ENCODE measurements at regions not wholly inside any gene's neighbourhood (a gene's known extent, or its start where the extent isn't known, plus 50 kb on each side); places are given as distances from the start of the nearest gene placed in this dataset.
"Not testable (repeated sequence)": the region's sequence is repeated elsewhere in the genome, so short reads cannot be mapped to it uniquely, and the experiment has no call there.

DNA sequence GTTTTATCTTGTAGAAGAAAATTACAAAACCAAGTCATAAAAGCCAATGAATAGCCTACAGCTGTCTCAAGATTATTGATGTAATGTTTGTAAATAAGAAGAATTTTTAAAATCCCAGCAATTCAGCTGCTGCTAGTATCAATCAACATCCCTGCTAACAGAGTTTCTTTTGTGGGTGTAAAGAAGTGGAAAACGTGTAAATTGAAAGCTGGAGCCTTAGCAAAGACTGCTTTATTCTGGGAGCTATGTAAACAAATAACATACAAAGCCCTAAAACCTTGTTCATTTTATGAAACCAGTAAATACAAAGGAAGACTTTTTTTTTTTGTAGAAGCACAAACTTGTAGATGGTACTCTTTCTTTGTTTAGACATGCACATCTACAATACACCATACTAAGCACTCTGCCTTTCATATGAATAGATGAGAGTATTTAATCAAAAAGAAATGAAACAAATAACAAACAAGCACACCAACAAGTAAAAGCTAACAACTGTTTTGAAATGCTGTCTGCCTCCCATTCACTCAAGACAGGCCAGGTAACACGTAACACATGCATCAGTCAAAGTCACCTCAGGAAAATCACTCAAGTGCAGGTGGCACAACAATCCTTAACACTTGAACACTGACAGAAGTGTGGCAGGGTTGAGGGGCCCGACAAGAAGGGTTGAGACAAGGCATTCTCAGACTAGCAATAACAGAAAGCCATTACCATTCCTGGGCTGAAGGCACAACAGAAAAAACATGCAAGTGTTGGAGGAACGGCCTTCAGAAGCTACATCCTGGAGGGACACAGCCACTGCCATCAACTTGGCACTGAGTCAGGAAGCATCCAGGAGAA, 1364.0 kb upstream of the SEL1L start:
- Mint-ChIP-seq H3K36me3 (ENCODE audit: insufficient read depth) (no peaks in the 10 kb centered on the region), H3K9me3 (peaks cover 5% of the 10 kb centered on the region), H3K4me1 (ENCODE audit: low read depth) (no peaks in the 10 kb centered on the region), H3K27me3 (ENCODE audit: low read depth) (no peaks in the 10 kb centered on the region), H3K4me3 (no peak overlapping the region)
- no peak for DNase-seq
- no peak for ATAC-seq

GRCh38 chr14:82905762-82906161, 1372.1 kb upstream of the SEL1L start:
- Mint-ChIP-seq H3K36me3 (ENCODE audit: insufficient read depth) (no peaks in the 10 kb centered on the region), H3K27me3 (ENCODE audit: low read depth) (no peaks in the 10 kb centered on the region), H3K4me1 (ENCODE audit: low read depth) (no peaks in the 10 kb centered on the region), H3K4me3 (no peak overlapping the region), H3K9me3 (peaks cover 40% of the 10 kb centered on the region)
- no peak for ATAC-seq
- no peak for DNase-seq

DNA sequence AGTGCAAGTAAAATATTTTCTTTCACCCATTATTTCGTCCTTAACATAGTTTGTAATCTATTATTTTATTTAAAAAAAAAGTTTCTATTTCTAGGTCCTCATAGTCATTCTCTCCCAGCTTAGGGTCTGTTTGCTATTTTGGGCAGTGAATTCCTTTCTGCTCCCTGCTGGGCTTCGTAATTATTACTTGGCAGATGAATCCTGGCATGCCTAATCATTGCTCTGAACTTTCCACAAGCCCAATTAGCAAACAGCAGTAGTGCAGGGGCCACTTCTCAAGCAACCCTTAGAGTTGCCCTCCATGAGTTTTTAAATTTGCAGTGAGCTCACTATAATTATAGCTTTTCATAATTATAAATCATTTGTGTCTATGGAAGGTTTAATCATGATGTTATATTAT, 1378.3 kb upstream of the SEL1L start:
- H3K4me3 Mint-ChIP-seq, result no peak overlapping the region
- peaks cover 28% of the 10 kb centered on the region for H3K9me3 Mint-ChIP-seq
- no peaks in the 10 kb centered on the region for H3K27me3 Mint-ChIP-seq (ENCODE audit: low read depth)
- no peaks in the 10 kb centered on the region for H3K36me3 Mint-ChIP-seq (ENCODE audit: insufficient read depth)
- no peaks in the 10 kb centered on the region for H3K4me1 Mint-ChIP-seq (ENCODE audit: low read depth)
- no peak for DNase-seq
- ATAC-seq, result no peak

- H3K36me3 Mint-ChIP-seq (ENCODE audit: insufficient read depth), result no peaks in the 10 kb centered on the region
- ATAC-seq, result no peak
- H3K4me1 Mint-ChIP-seq (ENCODE audit: low read depth), result no peaks in the 10 kb centered on the region
- no peak for DNase-seq
- H3K27me3 Mint-ChIP-seq (ENCODE audit: low read depth), result no peaks in the 10 kb centered on the region
- no peak overlapping the region for H3K4me3 Mint-ChIP-seq
- H3K9me3 Mint-ChIP-seq, result peaks cover 28% of the 10 kb centered on the region
Observed at GRCh38 chr14:82913396-82913795, 1379.7 kb upstream of the SEL1L start.

GRCh38 chr14:82915381-82915780, 1381.7 kb upstream of the SEL1L start:
- no peaks in the 10 kb centered on the region for H3K27me3 Mint-ChIP-seq (ENCODE audit: low read depth)
- no peak for ATAC-seq
- H3K4me3 Mint-ChIP-seq, result no peak overlapping the region

DNA sequence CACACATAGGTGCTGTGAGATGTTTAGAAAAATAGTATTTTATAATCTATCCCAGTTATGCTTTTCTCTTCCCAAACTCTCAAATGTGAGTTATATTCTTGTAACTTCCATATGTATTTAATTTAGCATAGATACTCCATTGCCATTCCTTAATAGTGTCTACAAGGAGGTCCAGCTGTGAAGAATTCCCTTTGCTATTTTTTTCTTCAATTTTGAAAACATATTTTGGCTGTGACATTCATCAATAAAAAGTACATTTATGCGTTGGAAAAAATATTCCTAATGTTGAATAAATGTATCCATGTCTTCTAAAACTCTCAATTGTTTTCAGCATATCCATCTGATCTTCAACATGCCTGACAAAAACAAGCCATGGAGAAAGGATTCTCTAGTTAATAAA, 1402.0 kb upstream of the SEL1L start:
- Mint-ChIP-seq H3K36me3 (ENCODE audit: insufficient read depth) (no peaks in the 10 kb centered on the region), H3K4me1 (ENCODE audit: low read depth) (no peaks in the 10 kb centered on the region), H3K4me3 (no peak overlapping the region), H3K9me3 (peaks cover 11% of the 10 kb centered on the region), H3K27me3 (ENCODE audit: low read depth) (no peaks in the 10 kb centered on the region)
- ATAC-seq (no peak), DNase-seq (no peak)

More at GRCh38 chr14:82915381-82915780, 1381.7 kb upstream of the SEL1L start:
- Mint-ChIP-seq H3K36me3 (ENCODE audit: insufficient read depth) (no peaks in the 10 kb centered on the region), H3K4me1 (ENCODE audit: low read depth) (no peaks in the 10 kb centered on the region), H3K9me3 (peaks cover 25% of the 10 kb centered on the region)
- DNase-seq, result no peak

DNA sequence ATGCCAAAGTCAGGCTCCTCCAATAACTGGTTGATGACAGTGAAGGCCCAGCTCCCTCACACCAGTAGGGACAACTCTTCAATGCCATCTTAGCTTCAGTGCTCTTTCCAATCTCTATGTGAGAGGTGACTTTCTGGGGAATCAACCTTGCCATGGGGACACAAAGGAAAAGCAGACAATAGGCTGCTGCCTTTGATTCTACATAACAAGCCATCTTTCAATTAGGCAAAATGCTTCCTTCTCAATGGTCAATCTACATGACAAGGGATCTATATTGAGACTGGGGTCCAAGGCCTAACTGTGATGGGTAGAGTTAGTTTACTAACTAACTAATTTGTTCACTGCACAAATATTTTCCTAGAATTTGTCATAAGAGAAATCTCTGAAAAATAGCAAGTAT, 1417.5 kb upstream of the SEL1L start:
- H3K4me1 Mint-ChIP-seq (ENCODE audit: low read depth), result no peaks in the 10 kb centered on the region
- ATAC-seq (no peak), DNase-seq (no peak)
- H3K36me3 Mint-ChIP-seq (ENCODE audit: insufficient read depth), result no peaks in the 10 kb centered on the region
- no peak overlapping the region for H3K4me3 Mint-ChIP-seq
- H3K27me3 Mint-ChIP-seq (ENCODE audit: low read depth), result no peaks in the 10 kb centered on the region
- H3K9me3 Mint-ChIP-seq, result peaks cover 15% of the 10 kb centered on the region

- peaks cover 28% of the 10 kb centered on the region for H3K9me3 Mint-ChIP-seq
- H3K4me3 Mint-ChIP-seq, result no peak overlapping the region
- no peaks in the 10 kb centered on the region for H3K27me3 Mint-ChIP-seq (ENCODE audit: low read depth)
- ATAC-seq (no peak), DNase-seq (no peak)
- H3K4me1 Mint-ChIP-seq (ENCODE audit: low read depth), result no peaks in the 10 kb centered on the region
- H3K36me3 Mint-ChIP-seq (ENCODE audit: insufficient read depth), result no peaks in the 10 kb centered on the region
Observed at GRCh38 chr14:82963756-82964155, 1430.1 kb upstream of the SEL1L start.

DNA sequence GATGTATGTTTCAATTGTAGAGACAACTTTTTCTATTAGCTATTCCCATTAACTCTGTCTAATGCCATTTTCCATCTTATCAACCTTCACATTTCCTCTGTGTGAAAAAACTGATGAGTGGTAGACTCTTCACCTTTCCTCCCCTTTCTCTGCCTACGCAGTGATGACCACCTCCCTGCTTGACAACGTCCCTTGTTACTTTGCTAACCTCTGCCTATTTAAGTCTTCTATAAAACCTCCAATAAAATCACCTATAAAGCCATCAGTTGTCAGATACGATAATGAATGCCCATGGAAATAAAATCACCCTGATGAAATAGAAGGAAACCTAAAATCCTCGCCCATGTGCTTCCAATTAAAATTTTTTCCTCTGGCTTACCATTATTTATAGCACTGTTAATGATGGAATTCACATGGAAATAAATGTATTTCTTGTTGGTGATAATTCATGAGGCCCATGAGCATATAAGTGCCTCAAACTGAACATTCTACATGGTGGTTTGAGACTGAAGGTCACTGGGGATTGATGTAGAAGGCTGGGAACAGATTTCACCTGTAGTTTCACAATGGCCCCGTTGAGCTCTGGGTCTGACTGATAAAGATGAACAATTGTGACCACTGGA, 1454.0 kb upstream of the SEL1L start:
- Mint-ChIP-seq H3K4me1 (ENCODE audit: low read depth) (no peaks in the 10 kb centered on the region), H3K9me3 (peaks cover 5% of the 10 kb centered on the region), H3K4me3 (no peak overlapping the region), H3K36me3 (ENCODE audit: insufficient read depth) (no peaks in the 10 kb centered on the region), H3K27me3 (ENCODE audit: low read depth) (no peaks in the 10 kb centered on the region)
- ATAC-seq (no peak), DNase-seq (no peak)

DNA sequence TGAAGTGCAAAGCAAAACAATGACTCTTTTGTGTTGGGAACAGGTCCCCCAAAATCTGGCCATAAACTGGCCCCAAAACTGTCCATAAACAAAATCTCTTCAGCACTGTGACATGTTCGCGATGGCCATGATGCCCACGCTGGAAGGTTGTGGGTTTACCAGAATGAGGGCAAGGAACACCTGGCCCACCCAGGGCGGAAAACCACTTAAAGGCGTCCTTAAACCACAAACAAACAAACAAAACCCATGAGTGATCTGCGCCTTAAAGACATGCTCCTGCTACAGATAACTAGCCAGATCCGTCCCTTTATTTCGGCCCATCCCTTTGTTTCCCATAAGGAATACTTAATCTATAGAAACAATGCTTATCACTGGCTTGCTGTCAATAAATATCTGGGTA, 1460.9 kb upstream of the SEL1L start:
- not testable (repeated sequence) for H3K27me3 Mint-ChIP-seq (ENCODE audit: low read depth); H3K4me3 Mint-ChIP-seq; H3K9me3 Mint-ChIP-seq; DNase-seq; H3K36me3 Mint-ChIP-seq (ENCODE audit: insufficient read depth); H3K4me1 Mint-ChIP-seq (ENCODE audit: low read depth); ATAC-seq

DNA sequence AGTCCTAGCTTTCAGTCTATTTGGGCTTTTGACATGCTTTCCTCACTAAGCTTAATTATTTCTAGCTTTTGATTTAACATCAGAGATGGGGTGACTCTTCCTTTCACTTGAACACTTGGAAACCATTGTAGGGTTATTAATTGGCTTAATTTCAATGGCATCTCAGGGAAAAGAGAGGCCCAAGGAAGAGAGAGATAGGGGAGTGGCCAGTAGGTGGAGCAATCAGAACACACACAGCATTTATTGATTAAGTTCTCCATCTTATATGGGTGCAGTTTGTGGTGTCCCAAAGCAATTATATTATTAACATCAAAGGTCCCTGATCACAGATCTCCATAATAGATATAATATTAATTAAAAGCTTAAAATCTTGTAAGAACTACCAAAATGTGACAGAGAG, 1466.1 kb upstream of the SEL1L start:
- ATAC-seq, result no peak
- peaks cover 7% of the 10 kb centered on the region for H3K9me3 Mint-ChIP-seq
- H3K4me1 Mint-ChIP-seq (ENCODE audit: low read depth), result no peaks in the 10 kb centered on the region
- H3K27me3 Mint-ChIP-seq (ENCODE audit: low read depth), result no peaks in the 10 kb centered on the region
- H3K36me3 Mint-ChIP-seq (ENCODE audit: insufficient read depth), result no peaks in the 10 kb centered on the region
- no peak for DNase-seq
- H3K4me3 Mint-ChIP-seq, result no peak overlapping the region

GRCh38 chr14:83004456-83005006, 1470.9 kb upstream of the SEL1L start:
- Mint-ChIP-seq H3K27me3 (ENCODE audit: low read depth) (no peaks in the 10 kb centered on the region), H3K4me3 (no peak overlapping the region), H3K4me1 (ENCODE audit: low read depth) (no peaks in the 10 kb centered on the region), H3K9me3 (peaks cover 14% of the 10 kb centered on the region), H3K36me3 (ENCODE audit: insufficient read depth) (no peaks in the 10 kb centered on the region)
- ATAC-seq, result no peak
- no peak for DNase-seq

GRCh38 chr14:83006121-83006670, 1472.5 kb upstream of the SEL1L start:
- no peak for ATAC-seq
- no peaks in the 10 kb centered on the region for H3K27me3 Mint-ChIP-seq (ENCODE audit: low read depth)
- H3K4me3 Mint-ChIP-seq, result no peak overlapping the region
- H3K4me1 Mint-ChIP-seq (ENCODE audit: low read depth), result no peaks in the 10 kb centered on the region
- no peak for DNase-seq
- H3K36me3 Mint-ChIP-seq (ENCODE audit: insufficient read depth), result no peaks in the 10 kb centered on the region
- H3K9me3 Mint-ChIP-seq, result peaks cover 11% of the 10 kb centered on the region

- H3K4me3 Mint-ChIP-seq; H3K4me1 Mint-ChIP-seq (ENCODE audit: low read depth); H3K36me3 Mint-ChIP-seq (ENCODE audit: insufficient read depth); H3K27me3 Mint-ChIP-seq (ENCODE audit: low read depth); DNase-seq; ATAC-seq: not testable (repeated sequence)
- H3K9me3 Mint-ChIP-seq, result peaks cover 11% of the 10 kb centered on the region
Observed at GRCh38 chr14:83007052-83007451, 1473.4 kb upstream of the SEL1L start.
